Mesothelial cell of epicardium (in vitro differentiated cells): ENCODE measurements at regions not wholly inside any gene's neighbourhood (a gene's known extent, or its start where the extent isn't known, plus 50 kb on each side); places are given as distances from the start of the nearest gene placed in this dataset.

Experiments
- DNase-seq, 2 experiments: peaks; one replicate each; pipeline ENCODE4 v3.0.0; 2021; ENCODE audit warnings: low spot score in 2 of 2; ENCODE audit not compliant: unreplicated experiment in 2 of 2
- H3K27ac Mint-ChIP-seq: 2 replicates; pipeline ENCODE4 v1.8.0; 2021; ENCODE audit warnings: mixed read lengths
- H3K27me3 Mint-ChIP-seq: 2 replicates; pipeline ENCODE4 v1.8.0; 2021; ENCODE audit warnings: low read depth, mixed read lengths
- H3K36me3 Mint-ChIP-seq: 2 replicates; pipeline ENCODE4 v1.8.0; 2021; ENCODE audit warnings: mixed read lengths
- H3K4me1 Mint-ChIP-seq: 2 replicates; pipeline ENCODE4 v1.8.0; 2021; ENCODE audit warnings: mixed read lengths
- H3K4me3 Mint-ChIP-seq: 2 replicates; pipeline ENCODE4 v1.8.0; 2021; ENCODE audit warnings: mild to moderate bottlenecking, moderate library complexity, mixed read lengths
- H3K9me3 Mint-ChIP-seq: 2 replicates; pipeline ENCODE4 v1.8.0; 2021; ENCODE audit warnings: mixed read lengths
- CTCF ChIP-seq: fragments of 200-600 bp; sonication (generic); IDR thresholded peaks from one replicate; pipeline ENCODE4 v1.5.0; 2021; ENCODE audit warnings: antibody characterized with exemption; ENCODE audit not compliant: unreplicated experiment

DNA sequence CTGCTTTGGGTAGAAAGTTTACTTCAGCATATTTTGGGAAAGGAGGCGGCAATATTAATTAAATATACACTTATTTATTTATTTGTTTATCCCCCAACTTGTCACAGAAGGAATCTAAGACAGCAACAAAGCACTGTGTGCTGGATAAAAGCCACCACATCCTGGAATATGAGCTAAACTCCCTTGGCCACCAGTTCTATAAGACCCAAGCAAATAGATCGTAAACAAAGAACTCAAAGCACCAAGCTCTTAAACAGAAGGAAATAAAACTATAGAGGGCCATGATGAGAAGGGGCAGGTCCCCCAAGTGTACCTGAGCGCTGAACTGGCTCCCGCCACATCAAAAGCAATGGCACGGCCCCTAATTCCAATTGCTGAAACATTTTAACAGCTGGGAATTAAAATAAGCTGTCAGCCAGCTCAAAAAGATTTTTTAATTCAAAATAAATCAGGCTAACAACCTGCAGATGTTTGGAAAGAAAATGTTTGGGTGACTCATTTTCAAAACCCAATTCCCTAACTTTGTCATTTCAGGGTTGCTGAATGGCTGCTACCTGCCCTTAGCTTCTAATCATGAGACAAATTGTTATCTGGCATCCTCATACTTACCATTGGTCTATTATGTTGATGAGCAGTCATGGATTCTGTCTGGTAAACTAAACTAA is 127.1 kb downstream of the SLC30A10 start:
- no peak for TF ChIP-seq CTCF
- H3K9me3 Mint-ChIP-seq: peaks cover 4% of the 10 kb centered on the region
- peaks cover 9% of the 10 kb centered on the region for H3K4me1 Mint-ChIP-seq
- no peak overlapping the region for H3K4me3 Mint-ChIP-seq
- no peak overlapping the region for H3K27ac Mint-ChIP-seq
- no peaks in the 10 kb centered on the region for H3K27me3 Mint-ChIP-seq
- DNase-seq: no peak
- H3K36me3 Mint-ChIP-seq: no peaks in the 10 kb centered on the region

DNA sequence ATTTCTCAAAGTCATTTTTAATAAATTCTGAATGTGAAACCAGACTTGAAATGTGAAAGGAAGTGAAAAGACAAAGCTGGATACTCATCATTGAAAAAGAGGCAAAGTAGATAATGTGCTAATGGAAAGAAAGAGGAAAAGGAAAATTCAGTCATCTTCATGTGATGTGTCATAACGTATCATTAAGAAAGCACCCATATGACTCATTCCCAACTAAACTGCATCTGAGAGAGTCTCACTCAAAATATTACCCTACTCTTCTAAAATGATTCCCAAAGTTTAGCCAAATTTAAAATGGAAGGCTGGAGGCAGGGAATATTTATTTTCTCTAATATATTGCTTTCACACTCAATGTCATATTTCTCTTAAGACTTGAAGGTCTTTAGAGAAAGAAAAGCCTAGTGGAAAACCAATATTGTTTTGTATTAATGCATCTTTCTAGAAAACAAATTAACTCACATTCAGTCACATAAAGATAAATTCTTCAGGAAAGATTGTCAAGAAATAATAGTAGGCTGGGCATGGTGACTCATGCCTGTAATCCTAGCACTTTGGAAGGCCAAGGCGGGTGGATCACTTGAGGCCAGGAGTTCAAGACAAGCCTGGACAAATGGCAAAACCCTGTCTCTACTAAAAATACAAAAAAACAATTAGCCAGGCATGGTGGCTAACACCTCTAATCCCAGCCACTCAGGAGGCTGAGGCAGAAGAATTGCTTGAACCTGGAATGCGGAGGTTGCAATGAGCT is 129.9 kb downstream of the SLC30A10 start:
- DNase-seq: no peak

GRCh38 chr1:219797683-219798082 is 130.7 kb downstream of the SLC30A10 start:
- Mint-ChIP-seq H3K27ac (no peak overlapping the region), H3K36me3 (no peaks in the 10 kb centered on the region), H3K27me3 (peaks cover 5% of the 10 kb centered on the region), H3K4me3 (no peak overlapping the region), H3K4me1 (peaks cover 26% of the 10 kb centered on the region), H3K9me3 (peaks cover 2% of the 10 kb centered on the region)
- no peak for DNase-seq
- TF ChIP-seq CTCF: no peak

More for the DNA sequence above, 129.9 kb downstream of the SLC30A10 start:
- no peaks in the 10 kb centered on the region for H3K36me3 Mint-ChIP-seq
- peaks cover 4% of the 10 kb centered on the region for H3K9me3 Mint-ChIP-seq
- H3K4me1 Mint-ChIP-seq: peaks cover 23% of the 10 kb centered on the region
- H3K27ac Mint-ChIP-seq: no peak overlapping the region
- peaks cover 5% of the 10 kb centered on the region for H3K27me3 Mint-ChIP-seq
- no peak overlapping the region for H3K4me3 Mint-ChIP-seq
- no peak for TF ChIP-seq CTCF

- DNase-seq: no peak
- H3K4me3 Mint-ChIP-seq: no peak overlapping the region
- peaks cover 5% of the 10 kb centered on the region for H3K27me3 Mint-ChIP-seq
- no peaks in the 10 kb centered on the region for H3K36me3 Mint-ChIP-seq
- no peak overlapping the region for H3K27ac Mint-ChIP-seq
- peaks cover 29% of the 10 kb centered on the region for H3K4me1 Mint-ChIP-seq
- no peak for TF ChIP-seq CTCF
- no peaks in the 10 kb centered on the region for H3K9me3 Mint-ChIP-seq
These were observed 131.3 kb downstream of the SLC30A10 start for GRCh38 chr1:219797009-219797408.

GRCh38 chr1:219795363-219795917 is 132.9 kb downstream of the SLC30A10 start:
- peaks cover 5% of the 10 kb centered on the region for H3K27me3 Mint-ChIP-seq
- no peaks in the 10 kb centered on the region for H3K9me3 Mint-ChIP-seq
- no peak overlapping the region for H3K27ac Mint-ChIP-seq
- no peak for TF ChIP-seq CTCF
- DNase-seq: no peak
- peaks cover 41% of the 10 kb centered on the region for H3K4me1 Mint-ChIP-seq
- H3K4me3 Mint-ChIP-seq: no peak overlapping the region
- no peaks in the 10 kb centered on the region for H3K36me3 Mint-ChIP-seq
